GM19455 (cell line): ENCODE measurements at regions not wholly inside any gene's neighbourhood (a gene's known extent, or its start where the extent isn't known, plus 50 kb on each side); places are given as distances from the start of the nearest gene placed in this dataset.
"Not testable (repeated sequence)": the region's sequence is repeated elsewhere in the genome, so short reads cannot be mapped to it uniquely, and the experiment has no call there.

Source experiments
- ATAC-seq: cut with Tn5 transposase; IDR thresholded peaks from one replicate; pipeline ENCODE4 v1.9.1; 2021; ENCODE audit not compliant: unreplicated experiment

DNA sequence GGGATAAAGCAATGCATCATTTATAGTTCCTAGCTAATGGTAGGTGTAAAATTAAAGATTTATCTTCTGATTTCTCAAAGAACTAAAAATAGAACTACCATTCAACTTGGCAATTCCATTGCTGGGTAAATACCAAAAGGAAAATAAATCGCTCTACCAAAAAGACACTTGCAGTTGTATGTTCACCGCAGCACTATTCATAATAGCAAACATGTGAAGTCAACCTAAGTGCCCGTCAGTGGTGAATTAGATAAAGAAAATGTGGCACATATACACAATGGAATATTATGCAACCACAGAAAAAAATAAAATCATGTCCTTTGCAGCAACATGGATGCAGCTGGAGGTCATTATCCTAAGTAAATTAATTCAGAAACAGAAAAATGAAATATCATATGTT is 192.8 kb upstream of the ADRA1D start:
- no peak for ATAC-seq

DNA sequence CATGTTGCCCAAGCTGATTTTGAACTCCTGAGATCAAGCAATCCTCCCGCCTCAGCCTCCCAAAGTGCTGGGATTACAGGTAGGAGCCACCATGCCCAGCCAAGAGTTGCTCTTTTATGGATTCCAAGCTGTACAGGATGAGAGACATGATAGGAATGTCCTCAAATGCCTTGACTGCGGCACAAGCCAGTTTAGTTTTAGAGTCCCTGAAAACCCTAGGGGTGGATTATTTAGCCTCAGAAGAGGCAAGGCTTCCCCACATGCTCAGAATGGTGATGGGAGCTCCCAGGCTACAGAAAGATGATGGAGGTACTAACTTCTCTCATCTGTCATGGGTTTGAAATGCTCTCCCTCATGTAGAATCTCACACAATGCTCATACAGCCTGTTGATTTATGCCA is 192.1 kb upstream of the ADRA1D start:
- ATAC-seq: no peak

DNA sequence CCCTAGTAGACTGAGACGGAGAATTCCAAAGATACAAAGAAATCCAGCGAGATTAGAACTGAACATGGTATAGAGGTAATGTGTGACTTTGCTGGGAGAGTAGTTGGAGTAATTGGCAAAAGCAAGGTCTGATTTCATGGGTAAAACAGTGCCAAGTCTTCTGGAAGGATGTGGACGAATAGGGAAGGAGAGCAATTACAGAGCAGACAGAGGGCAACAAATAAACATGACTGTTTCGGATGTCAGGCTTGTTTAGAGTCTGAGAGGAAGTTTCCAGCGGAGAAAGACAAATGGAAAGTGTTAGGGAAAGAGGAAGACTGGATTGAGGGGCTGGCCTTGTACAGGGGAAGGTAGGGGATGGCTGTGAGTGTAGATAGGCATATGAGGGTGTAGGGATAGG is 190.4 kb upstream of the ADRA1D start:
- ATAC-seq: no peak

DNA sequence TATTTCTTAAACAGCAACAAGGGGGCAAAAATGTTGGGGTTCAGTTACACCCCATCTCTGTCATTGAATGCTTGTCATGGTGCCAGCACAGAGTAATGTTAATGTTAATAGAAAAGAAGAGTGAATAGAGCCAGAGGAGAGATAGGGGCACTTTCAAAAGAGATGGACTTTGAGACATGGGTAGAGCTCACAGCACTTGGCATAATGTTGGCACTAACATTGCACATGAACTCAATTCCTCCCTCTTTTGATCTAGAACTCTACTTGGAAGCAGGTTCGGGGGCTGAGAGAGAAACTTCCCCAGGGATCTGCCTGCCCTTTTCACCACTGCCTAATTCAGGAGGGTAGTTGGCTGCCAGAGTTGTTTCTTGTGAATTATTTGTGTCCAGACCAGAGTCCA is 188.0 kb upstream of the ADRA1D start:
- ATAC-seq: no peak

DNA sequence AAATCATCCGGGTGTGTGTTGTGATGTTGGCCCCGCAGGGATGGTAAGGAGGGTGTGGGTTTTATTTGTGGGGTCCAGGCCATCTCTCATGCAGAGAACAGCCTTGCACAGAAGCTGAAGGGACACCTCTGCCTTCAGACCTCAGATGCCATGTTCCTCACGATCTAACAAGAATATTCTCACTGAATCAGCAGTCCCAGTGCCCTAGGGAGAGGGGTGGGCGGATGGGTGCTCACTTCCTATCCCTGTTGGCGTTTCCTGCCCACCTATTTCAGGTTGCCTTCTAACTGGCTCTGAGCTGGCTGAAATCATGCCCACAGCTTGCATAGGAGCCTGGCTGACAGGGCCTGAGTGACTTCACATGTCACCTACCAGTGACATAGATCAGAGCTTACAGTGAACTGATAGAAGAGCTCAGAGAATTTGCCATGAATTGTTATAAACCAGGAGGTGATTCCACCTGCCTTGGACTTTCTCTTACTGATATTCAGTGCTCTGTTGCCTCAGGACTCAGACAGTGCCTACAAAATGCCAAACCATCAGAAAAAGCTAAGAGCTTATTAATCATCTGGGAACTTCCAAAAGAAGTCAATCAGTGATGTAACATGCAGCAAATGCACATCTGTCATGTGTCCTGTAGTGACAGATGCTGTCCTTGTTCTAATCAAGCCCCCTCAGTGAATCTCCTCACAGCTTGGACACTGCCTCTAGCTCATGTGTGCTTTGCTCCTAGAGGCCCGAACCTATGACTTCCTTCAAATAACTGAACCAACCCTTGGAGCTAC is 186.8 kb upstream of the ADRA1D start:
- ATAC-seq: no peak

DNA sequence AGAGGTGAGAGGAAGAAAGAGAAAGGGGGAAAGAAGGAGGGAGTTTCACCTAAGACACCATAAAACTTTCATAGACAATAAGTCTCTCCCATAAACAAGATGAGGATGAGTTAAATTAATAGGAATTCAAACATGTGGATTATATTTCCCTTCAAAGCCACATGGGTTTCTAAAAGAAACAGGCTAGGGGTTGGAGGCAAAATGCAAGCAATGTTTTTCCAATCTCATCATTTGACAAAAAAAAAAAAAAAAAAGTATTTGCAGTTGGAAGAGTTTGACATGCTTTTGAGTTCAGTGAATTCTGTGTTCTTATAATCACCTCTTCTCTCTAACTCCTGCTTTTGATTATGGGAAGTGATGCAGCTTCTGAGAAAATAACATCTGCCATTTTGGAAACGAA is 186.1 kb upstream of the ADRA1D start:
- ATAC-seq: no peak

DNA sequence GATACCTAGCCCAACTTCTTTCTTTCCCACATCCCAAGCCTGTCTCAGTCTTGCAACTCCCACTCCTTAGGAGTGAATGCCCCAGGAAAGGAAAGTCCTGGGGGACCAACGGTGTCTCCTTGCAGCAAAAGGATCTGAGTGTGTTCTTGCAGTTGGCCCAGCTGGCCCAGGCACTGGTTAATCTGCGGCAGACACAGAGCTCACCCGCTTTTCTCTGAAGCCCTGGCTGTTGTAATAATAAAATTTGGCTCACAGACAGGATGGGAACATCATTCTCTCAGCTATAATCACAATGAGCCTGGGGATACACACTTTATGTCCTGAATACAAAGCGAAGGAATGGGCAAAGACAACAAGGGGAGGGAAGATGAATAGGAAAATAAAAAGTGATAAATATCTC is 185.6 kb upstream of the ADRA1D start:
- no peak for ATAC-seq

DNA sequence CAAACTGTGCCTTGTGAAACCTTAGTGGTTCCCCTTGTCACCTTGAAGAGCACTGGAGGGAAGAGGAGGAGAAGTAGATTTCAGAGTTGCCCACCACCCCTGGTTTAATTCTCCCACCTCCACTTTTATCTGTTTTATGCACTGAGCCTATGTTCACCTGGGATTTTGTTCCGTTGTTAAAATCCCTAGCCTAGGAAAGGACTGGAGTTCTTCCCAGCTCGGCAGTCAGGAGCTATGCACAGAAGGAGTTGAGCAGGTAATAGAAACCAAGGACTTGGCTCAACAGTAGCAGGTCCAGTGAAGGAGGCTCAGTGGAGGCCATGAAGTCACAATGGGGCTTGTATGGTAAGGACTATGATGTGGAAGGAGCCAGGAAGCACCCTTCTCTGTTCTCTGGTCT is 182.4 kb upstream of the ADRA1D start:
- ATAC-seq: no peak

DNA sequence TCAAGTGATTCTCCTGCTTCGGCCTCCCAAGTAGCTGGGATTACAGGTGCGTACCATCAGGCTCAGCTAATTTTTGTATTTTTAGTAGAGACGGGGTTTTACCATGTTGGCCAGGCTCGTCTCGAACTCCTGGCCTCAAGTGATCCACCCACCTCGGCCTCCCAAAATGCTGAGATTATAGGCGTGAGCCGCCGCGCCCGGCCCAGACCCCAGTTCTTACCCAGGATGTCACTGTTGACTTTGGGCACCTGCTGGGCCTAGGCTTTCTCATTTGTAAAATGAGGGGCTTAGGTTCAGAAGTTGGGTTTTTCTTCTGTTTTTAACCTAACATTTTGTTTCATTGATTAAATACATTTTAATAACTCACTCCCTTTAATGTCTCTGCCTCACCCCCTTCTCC is 181.7 kb upstream of the ADRA1D start:
- ATAC-seq: not testable (repeated sequence)

DNA sequence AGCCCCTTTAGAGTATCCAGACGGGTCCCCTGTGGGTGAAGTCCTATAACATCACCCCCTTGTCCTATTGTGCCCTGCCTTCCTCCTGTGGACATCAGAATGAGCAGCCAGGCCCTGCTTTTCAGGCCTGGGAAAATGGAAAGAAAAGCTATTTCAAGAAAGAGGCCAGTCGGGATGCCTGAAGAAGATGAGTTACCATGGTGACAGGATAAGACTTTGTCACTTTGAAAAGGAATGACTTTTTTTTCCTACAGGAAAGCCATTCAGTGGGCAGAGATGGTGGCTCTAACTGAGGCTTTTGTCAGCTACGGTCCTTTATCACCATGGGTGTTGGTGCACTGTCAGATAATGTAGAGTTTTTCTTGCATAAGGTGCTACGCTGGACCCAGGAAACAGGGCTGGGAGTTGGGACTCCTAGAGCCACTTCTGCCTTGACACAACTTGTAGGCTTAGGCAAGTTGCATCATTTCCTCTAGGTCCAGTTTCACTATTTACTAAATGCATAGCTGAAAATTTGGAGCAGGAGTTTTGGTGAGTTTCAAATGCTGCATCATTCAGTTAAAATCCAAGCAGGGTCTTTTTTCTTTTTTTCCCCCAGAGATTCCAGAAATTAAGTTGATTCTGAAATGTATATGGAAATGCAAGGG is 179.0 kb upstream of the ADRA1D start:
- ATAC-seq: no peak

DNA sequence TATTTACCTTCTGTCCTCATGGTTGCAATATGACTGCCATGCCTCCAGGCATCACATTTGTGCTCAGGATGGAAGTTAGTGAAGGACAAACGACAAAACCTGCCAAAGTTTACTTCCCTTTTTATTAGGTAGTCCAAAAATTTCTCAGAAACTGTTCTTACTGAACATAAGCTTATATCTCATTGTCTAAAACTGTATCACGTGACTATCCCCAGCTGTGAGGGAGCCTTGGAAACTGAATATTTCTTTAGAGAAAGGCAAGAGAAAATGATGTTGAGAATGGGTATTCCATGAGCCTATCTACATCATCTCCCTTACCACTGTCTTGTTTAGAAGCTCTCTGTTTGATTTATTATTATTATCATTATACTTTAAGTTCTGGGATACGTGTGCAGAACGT is 169.1 kb upstream of the ADRA1D start:
- ATAC-seq: no peak

DNA sequence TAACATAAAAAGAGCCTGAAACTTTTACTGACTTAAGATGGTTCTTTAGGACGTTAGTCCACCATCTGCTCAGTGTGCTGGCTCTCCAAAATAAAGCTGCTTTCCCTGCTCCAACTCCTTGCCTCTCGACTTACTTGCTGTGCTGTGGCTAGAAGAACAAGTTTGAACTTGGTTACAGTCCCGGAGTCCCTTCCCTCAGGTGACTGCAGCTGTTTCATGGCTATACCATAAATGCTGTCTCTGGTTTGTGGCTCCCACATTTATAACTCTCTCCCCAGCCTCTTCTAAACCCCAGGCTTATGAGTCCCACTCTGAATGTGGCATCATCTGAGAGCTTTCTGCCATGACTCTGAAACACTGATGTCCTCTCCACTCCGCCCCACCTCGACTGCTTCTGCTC is 166.2 kb upstream of the ADRA1D start:
- ATAC-seq: no peak

DNA sequence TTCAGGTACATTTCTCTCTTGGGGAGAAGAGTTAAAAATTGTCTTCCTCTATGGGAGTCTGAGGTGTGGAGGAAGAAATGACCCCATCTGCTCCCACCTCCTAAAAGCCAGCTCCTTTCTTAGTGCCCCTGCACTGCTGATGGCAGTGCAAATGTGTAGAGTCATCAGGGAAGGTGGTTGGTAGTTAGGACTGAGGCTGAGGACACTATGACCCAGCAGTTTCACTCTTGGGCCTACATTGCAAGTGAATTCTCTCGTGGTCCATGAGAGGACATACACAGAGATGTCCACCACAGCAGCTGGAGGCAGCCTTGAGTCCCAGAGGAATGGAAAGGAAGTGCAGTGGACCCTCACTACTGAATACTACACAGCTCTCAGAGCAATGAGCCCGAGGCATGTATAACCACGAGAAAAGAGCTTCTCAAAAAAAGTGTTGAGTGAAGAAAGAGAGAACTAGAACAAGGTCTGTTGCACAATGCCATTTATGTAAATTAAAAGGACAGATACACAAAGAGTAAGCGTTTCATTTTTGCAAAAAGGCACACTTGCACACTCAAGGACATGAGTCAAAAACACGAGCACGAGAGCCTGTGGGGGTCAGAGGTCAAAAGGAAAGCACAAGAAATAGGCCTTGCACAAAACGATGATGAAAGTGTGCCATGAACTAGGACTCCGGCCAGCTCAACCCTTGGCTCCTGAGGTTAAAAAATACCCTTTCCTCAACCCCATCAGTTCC is 164.4 kb upstream of the ADRA1D start:
- no peak for ATAC-seq

DNA sequence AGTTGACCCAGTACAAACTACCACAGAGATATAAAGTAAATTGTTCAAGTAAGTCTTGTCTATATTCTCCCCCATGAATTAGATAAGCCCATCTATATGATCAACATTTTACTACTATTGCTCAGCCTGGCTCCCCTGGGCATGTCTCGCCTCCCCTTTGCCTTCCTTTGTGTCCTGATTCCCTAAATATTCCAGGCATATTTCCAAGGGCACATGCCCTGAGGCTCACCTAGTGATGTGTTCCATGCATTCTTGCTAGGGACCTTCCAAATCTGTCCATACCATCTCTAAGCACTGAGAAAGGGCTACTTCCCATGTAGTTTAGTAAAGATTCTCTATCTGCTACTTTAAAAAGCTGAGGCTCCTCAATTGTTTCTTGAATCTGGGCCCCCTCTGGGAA is 163.1 kb upstream of the ADRA1D start:
- no peak for ATAC-seq

DNA sequence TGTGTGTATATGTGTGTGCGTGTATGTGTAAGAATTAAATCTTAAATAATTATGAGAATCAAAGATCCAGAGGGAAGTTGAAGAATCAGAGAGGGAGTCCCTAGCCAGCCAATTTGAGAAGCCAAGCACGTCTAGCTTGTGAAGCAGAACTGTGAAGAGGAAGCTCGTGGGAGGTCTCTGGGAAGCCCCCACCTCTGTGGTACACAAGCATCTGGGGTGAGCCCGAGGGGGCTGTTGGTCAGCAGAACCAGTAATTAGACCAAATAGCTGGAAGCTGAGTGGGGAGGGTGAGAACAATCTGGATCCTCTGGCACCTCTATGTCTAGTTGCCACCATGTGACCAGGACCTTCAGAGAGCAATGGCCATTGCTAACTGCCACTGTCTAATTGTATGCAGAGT is 162.7 kb upstream of the ADRA1D start:
- no peak for ATAC-seq

DNA sequence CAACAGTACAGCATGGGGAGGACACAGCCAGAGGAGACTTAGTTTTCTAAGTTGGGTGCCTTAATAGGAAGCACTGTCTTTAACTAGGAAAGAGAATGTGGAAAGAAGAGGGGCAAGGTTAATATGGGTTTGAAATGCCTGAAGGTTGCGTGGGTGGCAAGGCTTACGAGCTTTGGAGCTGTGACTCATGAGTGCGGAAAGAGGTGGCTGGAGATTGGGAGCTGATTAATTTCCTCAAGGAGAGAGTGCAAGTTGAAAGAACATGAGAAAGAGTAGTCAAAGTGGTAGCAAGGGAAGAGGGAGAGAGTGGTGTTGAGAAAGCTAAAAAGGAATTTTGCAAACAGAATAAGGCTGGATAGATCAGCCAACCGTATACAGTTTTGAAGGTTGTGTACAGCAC is 157.5 kb upstream of the ADRA1D start:
- ATAC-seq: no peak

DNA sequence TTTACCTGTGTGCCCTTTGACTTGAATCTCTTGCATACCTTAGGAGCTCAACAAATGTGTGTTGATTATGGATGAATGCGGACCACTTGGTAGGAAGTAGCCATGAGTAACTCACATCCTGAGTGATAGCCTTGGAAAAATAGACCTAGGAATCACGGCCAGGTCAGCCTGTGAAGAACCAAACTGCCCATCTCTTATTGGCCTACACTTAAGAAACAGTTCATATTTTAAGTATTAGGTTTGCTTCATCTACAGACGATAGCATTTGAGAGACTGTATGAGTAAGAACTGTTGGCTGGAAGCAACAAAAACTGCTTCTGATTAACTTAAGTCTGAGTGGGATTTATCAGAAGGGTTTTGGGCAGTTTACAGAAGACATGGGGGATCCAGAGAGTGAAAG is 152.5 kb upstream of the ADRA1D start:
- ATAC-seq: no peak

DNA sequence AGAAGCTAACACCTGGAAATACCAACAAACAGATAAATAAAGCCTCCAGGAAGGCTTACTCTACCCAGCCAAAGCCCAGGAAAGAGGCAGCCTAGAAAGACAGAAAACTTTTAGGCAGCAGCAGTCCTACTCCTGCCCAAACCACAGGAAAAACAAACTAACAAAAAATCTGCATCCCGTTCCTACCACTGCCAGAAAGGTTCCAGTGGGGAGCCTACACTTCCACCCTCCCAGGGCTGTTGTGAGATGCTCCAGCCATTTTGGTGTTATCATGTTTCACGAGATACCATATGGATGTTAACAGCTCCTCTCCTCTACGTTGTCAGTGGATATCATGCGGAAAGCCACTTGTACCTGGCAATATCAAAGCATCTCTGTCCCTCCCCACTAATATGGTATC is 135.9 kb upstream of the ADRA1D start:
- ATAC-seq: no peak

DNA sequence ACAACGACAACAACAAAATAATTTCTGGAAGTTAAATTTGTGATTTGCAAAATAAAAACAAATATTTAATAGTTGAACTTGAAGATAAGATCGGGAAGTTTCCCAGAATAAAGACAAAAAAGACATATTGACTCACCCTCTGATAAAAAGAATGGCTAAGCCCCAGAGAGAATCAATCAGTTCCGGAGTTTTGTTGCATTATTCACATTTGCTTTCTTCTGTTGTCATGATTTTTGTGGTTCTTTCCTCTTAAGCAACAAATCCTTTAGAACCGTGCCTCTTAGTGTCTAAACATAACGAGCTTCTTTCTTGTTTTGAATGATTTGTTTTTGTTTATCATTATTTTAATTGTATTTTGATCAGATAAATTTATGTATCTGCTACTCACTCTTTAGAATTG is 134.9 kb upstream of the ADRA1D start:
- no peak for ATAC-seq

DNA sequence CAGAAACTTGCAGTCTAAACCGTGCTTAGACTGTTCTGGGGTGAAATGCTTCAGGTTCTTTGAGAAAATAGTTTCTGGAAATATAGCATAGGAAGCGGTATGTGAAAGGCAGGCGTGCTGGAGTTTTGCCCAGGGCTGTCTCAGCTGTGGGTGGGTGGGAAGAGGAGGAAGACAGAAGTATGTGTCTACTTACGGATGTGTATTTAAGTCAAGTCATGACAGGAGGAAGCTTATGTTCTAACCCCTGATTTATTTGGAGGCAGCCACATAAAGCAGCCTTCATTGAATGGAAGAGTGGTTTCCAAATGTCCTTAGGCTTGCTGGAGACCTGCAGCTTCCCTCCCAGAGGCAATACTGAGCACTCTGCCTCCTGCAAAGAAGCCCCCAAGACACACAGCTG is 126.8 kb upstream of the ADRA1D start:
- ATAC-seq: no peak

DNA sequence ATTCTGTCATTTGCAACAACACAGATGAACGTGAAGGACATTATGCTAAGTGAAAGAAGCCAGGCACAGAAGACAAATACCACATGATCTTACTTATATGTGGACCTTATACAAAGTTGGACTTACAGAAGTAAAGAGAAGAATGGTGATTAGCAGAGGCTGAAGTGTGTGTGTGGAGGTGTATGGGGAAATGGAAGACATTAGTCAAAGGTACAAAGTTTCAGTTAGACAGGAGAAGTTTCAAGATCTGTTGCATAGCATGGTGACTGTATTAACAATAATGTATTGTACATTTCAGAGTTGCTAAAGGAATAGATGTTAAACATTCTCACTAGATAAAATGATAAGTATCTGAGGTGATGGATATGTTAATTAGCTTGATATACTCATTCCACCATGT is 124.4 kb upstream of the ADRA1D start:
- no peak for ATAC-seq

DNA sequence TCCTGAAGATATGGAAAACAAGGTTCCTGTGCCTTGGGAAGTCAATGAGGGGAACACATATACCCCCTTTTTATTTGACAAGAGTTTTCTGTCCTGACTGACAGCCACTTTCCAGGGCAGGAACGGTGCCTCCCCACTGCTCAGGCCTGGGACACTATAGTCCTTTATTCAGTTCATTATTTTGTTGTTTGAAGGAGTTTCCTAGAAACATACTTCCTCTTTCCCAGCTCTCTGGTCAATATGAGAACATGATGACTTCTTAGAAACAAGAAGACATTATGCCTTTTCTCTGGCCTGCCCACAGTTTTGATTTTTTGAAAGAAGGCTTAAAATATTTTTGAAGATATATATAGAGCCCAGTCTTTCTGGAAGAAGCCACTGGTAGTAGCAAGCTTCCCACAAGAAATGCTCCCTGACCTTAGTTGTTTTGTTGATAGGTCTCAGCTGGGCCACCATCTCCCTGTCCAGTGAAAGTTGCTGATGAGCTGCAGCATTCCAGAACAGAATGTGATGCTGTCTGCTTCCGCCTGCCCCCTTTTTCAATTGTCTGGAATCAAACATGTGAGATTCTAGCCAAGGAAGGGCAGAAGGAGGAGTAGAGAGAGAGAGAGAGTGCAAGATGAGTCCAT is 122.7 kb upstream of the ADRA1D start:
- ATAC-seq: no peak
